ENCODE measurements at regions not wholly inside any gene's neighbourhood (a gene's known extent, or its start where the extent isn't known, plus 50 kb on each side); places are given as distances from the start of the nearest gene placed in this dataset.

DNA sequence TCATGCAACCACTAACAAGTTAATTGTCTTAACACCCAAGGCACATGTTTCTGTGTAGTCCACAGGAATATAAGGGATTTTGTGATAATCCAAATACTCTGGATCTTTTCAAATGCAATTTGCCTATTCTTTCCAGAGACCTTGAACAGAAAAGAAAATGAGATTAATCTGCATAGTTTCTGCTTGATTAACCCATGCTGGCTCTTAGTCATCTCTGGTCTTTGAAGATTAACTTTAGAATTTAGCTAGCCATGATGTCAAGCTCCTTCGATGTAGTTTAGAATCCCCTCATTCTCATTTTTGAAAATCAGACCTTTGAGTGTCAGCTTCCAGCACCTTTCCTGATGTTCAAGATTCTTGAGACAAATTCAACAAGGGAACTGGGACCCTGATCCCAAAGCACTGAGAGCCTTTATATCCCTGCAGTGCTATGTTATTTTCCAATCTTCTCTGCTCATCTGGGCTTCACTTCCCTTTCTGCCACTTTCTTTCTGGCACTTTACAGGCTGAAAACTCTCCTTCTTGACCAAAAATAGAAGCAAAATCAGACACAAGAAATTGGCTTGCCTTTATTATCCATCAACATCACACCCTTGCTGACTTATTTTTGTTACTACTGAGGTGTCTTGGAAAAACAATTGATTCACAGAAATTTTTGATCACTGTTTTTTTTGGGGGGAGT is 155.5 kb downstream of the PALM2AKAP2 start:
- DNase-seq, result no peak
- peaks cover 2% of the 10 kb centered on the region for H3K9me3 Mint-ChIP-seq
- no peaks in the 10 kb centered on the region for H3K36me3 Mint-ChIP-seq (ENCODE audit: low read depth)
- H3K27ac Mint-ChIP-seq, result peak overlapping the region; percentile 84
- H3K27me3 Mint-ChIP-seq, result no peaks in the 10 kb centered on the region
- no peak overlapping the region for H3K4me3 Mint-ChIP-seq
- H3K4me1 Mint-ChIP-seq (ENCODE audit: low read depth), result peaks cover 35% of the 10 kb centered on the region

- Mint-ChIP-seq H3K9me3 (peaks cover 2% of the 10 kb centered on the region), H3K4me1 (ENCODE audit: low read depth) (peaks cover 35% of the 10 kb centered on the region), H3K27ac (no peak overlapping the region), H3K36me3 (ENCODE audit: low read depth) (no peaks in the 10 kb centered on the region), H3K27me3 (peaks cover 3% of the 10 kb centered on the region), H3K4me3 (no peak overlapping the region)
- no peak for DNase-seq
Observed at GRCh38 chr9:109937861-109938453, 158.0 kb downstream of the PALM2AKAP2 start.

DNA sequence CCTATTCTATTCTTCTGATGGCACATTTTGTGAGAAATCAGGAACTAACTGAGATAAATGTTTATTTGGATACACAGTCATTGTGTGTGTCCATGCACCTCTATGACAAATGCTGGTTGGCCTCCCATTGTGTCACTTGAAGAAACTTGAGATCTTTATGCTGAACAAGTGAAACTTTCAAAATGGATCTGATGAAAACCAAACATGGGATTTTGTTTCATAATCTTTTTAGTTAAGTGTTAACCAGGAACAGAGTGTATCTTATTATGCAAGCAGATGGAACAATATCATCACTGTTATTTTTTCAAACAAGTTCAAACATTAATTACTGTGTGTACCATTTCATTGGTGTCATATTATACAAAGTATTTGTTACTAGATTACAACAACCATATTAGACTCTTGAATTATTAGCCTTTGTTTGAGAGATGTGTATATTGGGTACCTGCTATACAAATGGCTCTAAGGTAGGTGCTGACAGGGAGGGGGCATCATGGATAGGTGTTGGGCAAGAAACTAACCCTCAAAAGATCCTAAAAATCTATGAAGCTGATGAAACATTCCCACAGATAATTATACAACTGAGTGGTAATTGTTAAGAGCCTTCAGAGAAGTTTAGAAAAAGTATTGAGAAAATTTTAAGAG is 159.8 kb downstream of the PALM2AKAP2 start:
- H3K36me3 Mint-ChIP-seq (ENCODE audit: low read depth), result no peaks in the 10 kb centered on the region
- peaks cover 26% of the 10 kb centered on the region for H3K4me1 Mint-ChIP-seq (ENCODE audit: low read depth)
- no peak for DNase-seq
- H3K27ac Mint-ChIP-seq, result no peak overlapping the region
- no peak overlapping the region for H3K4me3 Mint-ChIP-seq
- H3K9me3 Mint-ChIP-seq, result peaks cover 2% of the 10 kb centered on the region
- peaks cover 8% of the 10 kb centered on the region for H3K27me3 Mint-ChIP-seq

- Mint-ChIP-seq H3K27ac (no peak overlapping the region), H3K4me3 (no peak overlapping the region), H3K36me3 (ENCODE audit: low read depth) (no peaks in the 10 kb centered on the region), H3K4me1 (ENCODE audit: low read depth) (peaks cover 19% of the 10 kb centered on the region), H3K9me3 (peaks cover 2% of the 10 kb centered on the region), H3K27me3 (peaks cover 8% of the 10 kb centered on the region)
- DNase-seq, result no peak
Observed at GRCh38 chr9:109940561-109940960, 160.6 kb downstream of the PALM2AKAP2 start.

DNA sequence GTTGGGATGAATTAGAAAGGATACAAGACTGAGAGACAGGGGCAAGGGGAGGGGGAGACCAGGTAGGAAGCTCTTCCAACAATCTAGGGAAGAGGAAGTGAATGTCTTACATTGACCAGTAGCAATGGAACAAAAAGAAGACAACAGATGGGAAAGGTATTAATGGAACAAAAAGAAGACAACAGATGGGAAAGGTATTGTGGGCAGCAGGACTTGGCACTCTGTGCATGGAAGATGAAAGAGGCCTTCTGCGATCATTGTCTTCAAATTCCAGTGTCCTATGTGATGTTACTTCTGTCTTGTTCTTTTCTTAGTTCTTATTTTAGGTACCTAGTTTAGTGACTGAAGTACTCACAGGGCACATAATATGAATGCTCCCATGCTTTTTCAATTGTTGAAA is 161.8 kb downstream of the PALM2AKAP2 start:
- peaks cover 12% of the 10 kb centered on the region for H3K4me1 Mint-ChIP-seq (ENCODE audit: low read depth)
- H3K27ac Mint-ChIP-seq, result no peak overlapping the region
- H3K27me3 Mint-ChIP-seq, result peaks cover 8% of the 10 kb centered on the region
- H3K4me3 Mint-ChIP-seq, result no peak overlapping the region
- H3K9me3 Mint-ChIP-seq, result no peaks in the 10 kb centered on the region
- DNase-seq, result no peak
- no peaks in the 10 kb centered on the region for H3K36me3 Mint-ChIP-seq (ENCODE audit: low read depth)

DNA sequence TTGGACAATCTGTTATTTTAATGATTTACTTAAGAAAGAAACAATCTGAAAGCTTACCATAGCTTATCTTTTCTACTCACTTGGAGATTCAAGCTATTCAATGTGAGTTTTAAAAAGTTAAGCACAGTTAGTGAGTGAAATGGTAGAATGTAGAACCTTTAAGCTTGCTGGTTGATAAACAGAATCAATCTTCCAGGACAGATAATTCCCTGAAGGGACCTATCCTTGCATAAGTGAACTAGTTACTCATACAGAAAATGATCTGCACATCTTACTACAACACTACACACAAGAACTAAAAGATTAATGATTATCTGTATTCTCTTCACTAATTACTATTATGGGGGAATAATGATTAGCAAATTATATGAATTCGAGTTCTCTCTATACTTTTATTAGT is 165.6 kb downstream of the PALM2AKAP2 start:
- Mint-ChIP-seq H3K36me3 (ENCODE audit: low read depth) (no peaks in the 10 kb centered on the region), H3K4me1 (ENCODE audit: low read depth) (peaks cover 6% of the 10 kb centered on the region)

DNA sequence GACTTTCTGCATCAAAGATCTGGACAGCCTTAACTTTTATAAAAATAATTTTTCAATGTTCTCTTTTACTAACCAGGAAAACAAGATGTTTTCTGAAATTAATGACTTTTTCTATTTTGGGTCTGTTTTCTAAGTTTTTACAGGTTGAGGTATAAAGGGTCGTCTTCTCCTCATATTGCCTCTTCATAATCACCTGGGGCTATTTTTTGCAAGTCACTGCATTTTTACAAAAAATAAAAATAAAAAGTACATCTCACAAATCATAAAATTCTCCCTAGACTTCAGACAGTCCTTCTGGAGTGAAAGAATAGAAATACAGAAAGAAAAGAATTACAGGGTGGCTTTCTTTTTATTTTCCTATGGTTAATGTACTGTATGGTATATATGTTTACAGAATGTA is 168.5 kb downstream of the PALM2AKAP2 start:
- no peaks in the 10 kb centered on the region for H3K9me3 Mint-ChIP-seq
- H3K4me1 Mint-ChIP-seq (ENCODE audit: low read depth), result peaks cover 30% of the 10 kb centered on the region
- H3K27ac Mint-ChIP-seq, result no peak overlapping the region
- H3K36me3 Mint-ChIP-seq (ENCODE audit: low read depth), result no peaks in the 10 kb centered on the region
- peaks cover 5% of the 10 kb centered on the region for H3K27me3 Mint-ChIP-seq
- H3K4me3 Mint-ChIP-seq, result no peak overlapping the region
- no peak for DNase-seq

More for the DNA sequence above, 165.6 kb downstream of the PALM2AKAP2 start:
- no peaks in the 10 kb centered on the region for H3K9me3 Mint-ChIP-seq
- no peak overlapping the region for H3K4me3 Mint-ChIP-seq
- no peak for DNase-seq
- H3K27ac Mint-ChIP-seq, result no peak overlapping the region
- peaks cover 8% of the 10 kb centered on the region for H3K27me3 Mint-ChIP-seq

DNA sequence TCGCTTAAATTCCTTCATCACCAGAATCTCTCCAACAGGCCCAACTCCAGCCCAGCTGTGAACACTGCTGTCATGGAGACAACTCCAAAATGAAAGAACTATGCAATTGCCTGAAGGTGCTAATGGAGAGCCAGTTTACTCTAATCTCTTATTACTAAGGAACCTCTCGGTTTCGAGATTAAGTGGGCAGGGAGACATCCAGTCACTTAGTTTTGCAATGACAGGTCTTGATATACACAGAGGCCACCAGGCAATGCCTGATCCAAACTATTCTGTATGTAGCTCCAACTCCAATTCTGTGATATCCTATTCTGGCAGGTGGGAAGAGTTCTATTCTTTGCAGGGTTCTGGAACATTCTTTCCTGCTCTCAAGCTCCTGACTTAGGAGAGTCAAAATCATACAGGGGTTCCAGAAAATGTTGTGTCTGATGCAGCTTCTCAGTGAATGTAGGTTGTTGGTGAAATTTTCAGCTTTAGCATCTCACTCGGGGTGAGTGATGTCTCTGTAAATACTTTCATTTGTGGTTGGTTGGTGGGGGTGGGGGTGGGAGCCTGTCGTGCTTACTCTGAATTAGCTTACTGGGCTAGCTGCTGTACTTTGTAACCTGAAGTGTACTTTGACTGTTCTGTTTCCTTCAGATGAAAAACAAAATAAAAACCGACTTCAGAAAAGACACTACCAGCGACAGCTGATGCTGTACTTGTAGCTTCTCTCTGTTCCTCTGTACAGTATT is 170.9 kb downstream of the PALM2AKAP2 start:
- H3K4me3 Mint-ChIP-seq, result no peak overlapping the region
- no peaks in the 10 kb centered on the region for H3K27me3 Mint-ChIP-seq
- no peaks in the 10 kb centered on the region for H3K9me3 Mint-ChIP-seq
- DNase-seq, result no peak
- no peaks in the 10 kb centered on the region for H3K36me3 Mint-ChIP-seq (ENCODE audit: low read depth)
- peak overlapping the region; percentile 88 for H3K27ac Mint-ChIP-seq
- H3K4me1 Mint-ChIP-seq (ENCODE audit: low read depth), result peaks cover 30% of the 10 kb centered on the region

DNA sequence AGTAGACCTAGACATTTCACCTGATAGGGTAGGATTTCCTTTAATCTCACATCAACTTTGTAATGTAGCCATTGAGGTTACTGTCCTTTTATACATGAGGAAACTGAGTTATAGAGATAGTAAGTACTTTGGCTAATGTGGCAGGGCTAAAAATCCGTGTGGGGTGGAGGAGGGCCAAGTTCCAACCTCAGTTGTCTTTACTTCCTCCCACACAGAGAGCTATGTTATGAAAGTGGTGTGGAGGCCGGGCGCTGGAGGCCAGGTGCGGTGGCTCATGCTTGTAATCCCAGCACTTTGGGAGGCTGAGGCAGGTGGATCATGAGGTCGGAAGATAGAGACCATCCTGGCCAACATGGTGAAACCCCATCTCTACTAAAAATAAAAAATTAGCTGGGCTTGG is 173.3 kb downstream of the PALM2AKAP2 start:
- no peaks in the 10 kb centered on the region for H3K27me3 Mint-ChIP-seq
- peaks cover 41% of the 10 kb centered on the region for H3K4me1 Mint-ChIP-seq (ENCODE audit: low read depth)
- no peak for DNase-seq
- no peaks in the 10 kb centered on the region for H3K36me3 Mint-ChIP-seq (ENCODE audit: low read depth)
- no peaks in the 10 kb centered on the region for H3K9me3 Mint-ChIP-seq
- no peak overlapping the region for H3K27ac Mint-ChIP-seq
- no peak overlapping the region for H3K4me3 Mint-ChIP-seq

- Mint-ChIP-seq H3K4me3 (no peak overlapping the region), H3K27ac (no peak overlapping the region), H3K9me3 (no peaks in the 10 kb centered on the region)
Observed at GRCh38 chr9:109953813-109954497, 174.0 kb downstream of the PALM2AKAP2 start.

DNA sequence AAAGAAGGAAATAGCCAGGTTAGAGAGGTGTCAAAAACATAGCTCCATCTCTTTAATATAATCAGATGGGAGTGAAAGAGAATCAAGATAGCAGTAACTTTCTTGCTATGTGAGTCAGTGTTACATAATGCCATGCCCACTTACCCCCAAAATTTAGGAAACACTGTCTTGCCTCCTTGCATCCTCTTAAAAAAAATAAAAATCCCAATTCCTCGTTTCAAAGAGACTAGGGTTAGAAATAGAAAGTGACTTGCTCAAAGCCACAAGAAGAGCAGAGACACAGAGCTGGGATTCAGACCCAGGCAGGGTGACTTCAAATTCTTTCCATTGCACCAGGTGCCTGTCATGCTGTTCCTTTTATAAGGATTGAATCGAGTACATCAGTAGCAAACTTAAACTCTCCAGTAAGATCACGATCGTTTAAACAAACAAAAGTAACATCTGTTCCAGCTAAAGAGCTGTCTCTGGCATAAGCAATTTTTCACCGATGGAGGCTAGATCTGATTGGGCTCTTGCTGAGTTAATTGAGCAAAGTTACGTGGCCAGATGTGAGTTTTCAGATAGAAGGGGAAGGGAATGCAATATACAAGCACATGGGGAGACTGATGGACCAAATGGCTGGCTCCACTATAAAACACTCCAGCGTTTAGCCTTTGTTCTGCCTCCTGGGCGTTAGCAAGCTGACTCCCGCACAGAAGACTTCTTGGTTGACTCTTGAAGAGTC is 176.9 kb downstream of the PALM2AKAP2 start:
- no peak overlapping the region for H3K4me3 Mint-ChIP-seq
- H3K27me3 Mint-ChIP-seq, result no peaks in the 10 kb centered on the region
- H3K9me3 Mint-ChIP-seq, result no peaks in the 10 kb centered on the region
- no peak overlapping the region for H3K27ac Mint-ChIP-seq
- peaks cover 30% of the 10 kb centered on the region for H3K4me1 Mint-ChIP-seq (ENCODE audit: low read depth)
- DNase-seq, result no peak
- no peaks in the 10 kb centered on the region for H3K36me3 Mint-ChIP-seq (ENCODE audit: low read depth)

More at GRCh38 chr9:109953813-109954497, 174.0 kb downstream of the PALM2AKAP2 start:
- DNase-seq, result no peak
- no peaks in the 10 kb centered on the region for H3K27me3 Mint-ChIP-seq
- H3K4me1 Mint-ChIP-seq (ENCODE audit: low read depth), result peaks cover 41% of the 10 kb centered on the region
- H3K36me3 Mint-ChIP-seq (ENCODE audit: low read depth), result no peaks in the 10 kb centered on the region

DNA sequence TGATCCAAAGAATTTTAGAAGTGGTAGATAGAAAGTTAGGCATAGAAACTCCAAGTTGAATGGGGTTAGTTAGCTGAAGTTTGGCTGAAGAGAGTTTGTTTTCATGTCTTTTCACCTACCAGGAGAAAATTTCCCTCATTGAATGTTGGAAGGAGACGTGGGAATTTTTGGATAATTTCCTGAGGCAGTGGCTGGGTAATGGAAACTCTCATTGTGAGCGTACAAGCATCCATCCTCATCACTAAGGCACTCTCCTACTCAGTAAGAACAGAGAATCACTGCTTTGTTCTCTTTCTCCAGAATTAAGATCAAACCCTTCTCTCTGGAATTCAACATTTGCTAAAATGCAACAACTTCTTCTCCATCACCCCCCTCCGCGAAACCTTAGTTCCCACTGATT is 179.7 kb downstream of the PALM2AKAP2 start:
- Mint-ChIP-seq H3K9me3 (no peaks in the 10 kb centered on the region), H3K4me3 (no peak overlapping the region), H3K36me3 (ENCODE audit: low read depth) (no peaks in the 10 kb centered on the region), H3K27me3 (no peaks in the 10 kb centered on the region), H3K4me1 (ENCODE audit: low read depth) (peaks cover 25% of the 10 kb centered on the region), H3K27ac (no peak overlapping the region)
- DNase-seq, result no peak

GRCh38 chr9:109961626-109962025 is 181.6 kb downstream of the PALM2AKAP2 start:
- peaks cover 28% of the 10 kb centered on the region for H3K4me1 Mint-ChIP-seq (ENCODE audit: low read depth)
- H3K9me3 Mint-ChIP-seq, result no peaks in the 10 kb centered on the region
- no peaks in the 10 kb centered on the region for H3K36me3 Mint-ChIP-seq (ENCODE audit: low read depth)
- H3K27ac Mint-ChIP-seq, result no peak overlapping the region
- H3K4me3 Mint-ChIP-seq, result no peak overlapping the region
- H3K27me3 Mint-ChIP-seq, result no peaks in the 10 kb centered on the region
- DNase-seq, result no peak

DNA sequence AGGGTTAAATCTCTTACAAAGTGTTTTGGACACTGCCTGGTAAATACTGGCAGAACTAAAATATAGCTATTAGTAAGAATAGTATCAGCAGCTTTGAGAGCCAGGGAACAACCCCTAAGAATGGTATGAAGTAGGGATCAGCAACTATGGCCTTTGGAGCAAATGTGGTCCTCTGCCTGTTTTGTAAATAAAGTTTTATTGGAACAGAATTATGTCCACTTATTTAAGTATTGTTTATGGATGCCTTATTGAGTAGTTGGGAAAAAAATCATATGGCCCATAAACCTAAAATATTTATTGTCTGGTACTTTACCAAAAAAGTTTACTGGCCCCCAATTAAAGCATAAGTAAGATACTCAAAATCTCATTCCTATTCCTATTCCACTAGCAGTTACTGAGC is 182.2 kb downstream of the PALM2AKAP2 start:
- no peaks in the 10 kb centered on the region for H3K9me3 Mint-ChIP-seq
- no peaks in the 10 kb centered on the region for H3K36me3 Mint-ChIP-seq (ENCODE audit: low read depth)
- no peak overlapping the region for H3K27ac Mint-ChIP-seq
- peaks cover 28% of the 10 kb centered on the region for H3K4me1 Mint-ChIP-seq (ENCODE audit: low read depth)
- no peaks in the 10 kb centered on the region for H3K27me3 Mint-ChIP-seq
- H3K4me3 Mint-ChIP-seq, result no peak overlapping the region
- DNase-seq, result no peak

Measured in activated T-cell treated with anti-CD3 and anti-CD28 coated beads, Interleukin-2, amount 50 U/mL, for 24 hours (primary cell).